ENCODE measurements at regions not wholly inside any gene's neighbourhood (a gene's known extent, or its start where the extent isn't known, plus 50 kb on each side); places are given as distances from the start of the nearest gene placed in this dataset.

DNA sequence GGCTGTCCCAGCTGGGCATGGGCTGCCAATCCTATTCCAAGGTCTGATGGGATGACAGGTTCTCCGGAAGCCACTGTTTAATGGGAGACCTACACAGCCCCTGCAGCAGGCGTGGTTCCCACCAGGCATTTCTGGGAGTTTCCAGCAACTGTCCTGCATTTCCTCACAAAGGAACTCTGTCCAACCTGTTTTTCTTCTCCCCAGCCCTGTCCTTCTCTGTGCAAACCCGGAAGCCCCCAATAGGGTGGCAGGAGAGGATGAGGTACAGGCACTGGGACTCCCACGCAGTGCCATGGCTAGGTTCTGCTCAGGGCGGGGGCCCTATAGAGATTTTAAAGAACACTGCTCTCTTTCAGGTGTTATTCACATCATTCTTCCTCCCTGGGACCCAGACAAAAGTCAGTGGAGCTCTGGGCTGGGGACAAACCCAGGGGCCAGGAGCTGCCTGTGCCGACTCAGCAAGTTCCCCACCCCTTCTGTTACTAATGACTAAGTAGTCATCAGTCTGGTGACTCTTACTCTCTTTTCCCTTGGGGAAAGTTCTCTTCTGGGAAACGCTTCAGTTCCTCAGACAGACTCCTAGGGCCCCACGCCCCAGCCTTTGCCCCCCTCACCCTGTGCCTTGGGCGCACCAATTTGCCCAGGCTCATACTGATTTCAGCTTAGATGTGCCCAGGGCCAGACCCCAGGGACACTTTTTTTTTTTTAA, 97.7 kb downstream of the CD47 start:
- H3K27ac ChIP-seq, result no peak overlapping the region
- TF ChIP-seq, protein P1, sequence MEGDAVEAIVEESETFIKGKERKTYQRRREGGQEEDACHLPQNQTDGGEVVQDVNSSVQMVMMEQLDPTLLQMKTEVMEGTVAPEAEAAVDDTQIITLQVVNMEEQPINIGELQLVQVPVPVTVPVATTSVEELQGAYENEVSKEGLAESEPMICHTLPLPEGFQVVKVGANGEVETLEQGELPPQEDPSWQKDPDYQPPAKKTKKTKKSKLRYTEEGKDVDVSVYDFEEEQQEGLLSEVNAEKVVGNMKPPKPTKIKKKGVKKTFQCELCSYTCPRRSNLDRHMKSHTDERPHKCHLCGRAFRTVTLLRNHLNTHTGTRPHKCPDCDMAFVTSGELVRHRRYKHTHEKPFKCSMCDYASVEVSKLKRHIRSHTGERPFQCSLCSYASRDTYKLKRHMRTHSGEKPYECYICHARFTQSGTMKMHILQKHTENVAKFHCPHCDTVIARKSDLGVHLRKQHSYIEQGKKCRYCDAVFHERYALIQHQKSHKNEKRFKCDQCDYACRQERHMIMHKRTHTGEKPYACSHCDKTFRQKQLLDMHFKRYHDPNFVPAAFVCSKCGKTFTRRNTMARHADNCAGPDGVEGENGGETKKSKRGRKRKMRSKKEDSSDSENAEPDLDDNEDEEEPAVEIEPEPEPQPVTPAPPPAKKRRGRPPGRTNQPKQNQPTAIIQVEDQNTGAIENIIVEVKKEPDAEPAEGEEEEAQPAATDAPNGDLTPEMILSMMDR (conservative IDR thresholded peaks at IDR 0.05), result no peak

DNA sequence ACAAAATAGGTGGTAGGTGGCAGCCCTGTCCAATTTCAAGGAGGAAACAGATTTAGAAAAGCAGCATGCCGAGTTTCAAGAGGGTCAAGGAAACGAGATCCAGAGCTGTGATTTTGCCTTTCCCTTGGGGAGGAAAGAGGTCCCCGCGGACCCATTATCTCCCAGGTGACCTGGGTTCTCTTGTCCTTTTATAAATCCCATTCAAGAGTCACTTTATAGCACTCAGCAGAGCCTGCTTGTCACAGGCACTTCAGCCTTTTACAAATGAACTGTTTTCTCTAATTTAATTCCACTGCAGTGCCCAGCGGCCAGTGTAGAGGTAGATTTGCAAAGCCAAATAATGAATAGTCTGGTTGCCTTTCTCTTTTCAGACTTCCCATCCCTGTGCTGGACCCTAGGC, 99.9 kb downstream of the CD47 start:
- TF ChIP-seq, protein P1 (conservative IDR thresholded peaks at IDR 0.05), result no peak
- H3K27ac ChIP-seq, result no peak overlapping the region

DNA sequence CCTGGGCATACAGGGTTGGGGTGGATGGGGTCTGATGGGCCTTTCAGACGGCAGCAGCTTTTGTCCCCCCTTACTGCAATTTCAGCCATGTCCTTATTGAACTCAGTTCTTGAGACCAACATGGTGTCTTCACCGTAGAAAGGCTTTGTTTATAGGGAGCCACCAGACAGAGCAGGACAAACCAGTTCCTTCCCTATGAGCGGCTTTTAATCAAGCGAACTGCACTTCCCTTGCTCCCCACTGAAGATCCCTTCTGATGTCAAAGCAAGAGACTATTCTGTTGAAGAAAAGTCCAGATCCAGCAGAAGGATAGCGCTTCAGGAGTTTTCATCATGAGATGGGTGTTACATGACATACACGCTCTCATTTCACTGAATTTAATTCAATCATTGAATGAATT, 100.4 kb downstream of the CD47 start:
- no peak overlapping the region for H3K27ac ChIP-seq
- TF ChIP-seq, protein P1 (conservative IDR thresholded peaks at IDR 0.05), result no peak

DNA sequence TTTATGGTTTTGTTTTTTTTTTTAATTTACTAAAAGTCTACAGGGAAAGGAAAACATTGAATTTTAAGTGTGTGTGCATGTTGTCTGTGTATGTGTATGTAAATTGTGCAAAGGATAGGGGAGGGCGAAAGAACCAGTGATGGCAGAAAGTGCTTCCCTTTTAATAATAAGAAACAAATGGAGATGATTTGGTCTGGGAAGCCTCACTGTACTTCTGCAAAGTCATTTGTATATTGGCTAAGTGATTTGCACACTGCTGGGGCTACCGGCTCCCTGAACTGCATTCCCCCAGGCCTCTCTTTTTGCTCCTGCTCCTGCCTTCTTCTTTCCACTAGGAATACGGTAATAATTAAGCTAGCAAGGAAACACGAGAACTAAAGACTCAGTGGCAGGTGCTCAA, 101.2 kb downstream of the CD47 start:
- TF ChIP-seq, protein P1 (conservative IDR thresholded peaks at IDR 0.05), result no peak
- no peak overlapping the region for H3K27ac ChIP-seq

DNA sequence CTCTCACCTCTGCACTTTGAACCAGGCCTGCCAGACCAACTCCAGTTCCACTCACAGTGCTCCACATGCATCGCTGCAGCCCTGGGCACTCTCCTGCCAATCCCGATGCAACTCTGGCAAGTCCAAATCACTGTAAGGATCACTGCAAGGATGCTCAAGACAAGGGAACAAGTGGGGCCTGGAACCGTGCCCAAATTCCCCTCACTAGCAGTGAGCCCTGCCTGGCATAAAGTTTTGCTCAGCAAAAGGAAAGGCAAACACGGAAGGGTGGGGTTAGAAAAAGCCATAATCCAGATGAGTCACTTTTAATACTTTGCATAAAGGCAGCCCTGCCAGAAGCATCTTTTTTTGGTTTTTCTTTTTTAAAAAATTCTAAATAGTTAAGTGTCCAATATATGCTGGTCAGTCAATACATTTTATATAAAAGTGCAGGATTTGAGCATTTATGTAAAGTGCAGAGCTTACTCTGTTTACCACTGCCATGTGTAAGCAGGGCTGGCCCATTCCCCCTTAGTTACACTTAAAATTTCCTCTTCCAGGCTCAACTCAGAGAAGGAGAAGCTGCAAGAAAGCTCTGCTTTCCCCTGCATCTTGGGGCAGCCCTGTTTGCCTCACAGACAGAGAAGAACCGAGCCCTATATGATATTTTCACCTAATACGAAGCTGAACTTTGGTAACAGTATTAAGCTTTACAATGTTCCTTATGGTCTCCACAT, 102.2 kb downstream of the CD47 start:
- no peak overlapping the region for H3K27ac ChIP-seq
- TF ChIP-seq, protein P1 (conservative IDR thresholded peaks at IDR 0.05), result no peak

DNA sequence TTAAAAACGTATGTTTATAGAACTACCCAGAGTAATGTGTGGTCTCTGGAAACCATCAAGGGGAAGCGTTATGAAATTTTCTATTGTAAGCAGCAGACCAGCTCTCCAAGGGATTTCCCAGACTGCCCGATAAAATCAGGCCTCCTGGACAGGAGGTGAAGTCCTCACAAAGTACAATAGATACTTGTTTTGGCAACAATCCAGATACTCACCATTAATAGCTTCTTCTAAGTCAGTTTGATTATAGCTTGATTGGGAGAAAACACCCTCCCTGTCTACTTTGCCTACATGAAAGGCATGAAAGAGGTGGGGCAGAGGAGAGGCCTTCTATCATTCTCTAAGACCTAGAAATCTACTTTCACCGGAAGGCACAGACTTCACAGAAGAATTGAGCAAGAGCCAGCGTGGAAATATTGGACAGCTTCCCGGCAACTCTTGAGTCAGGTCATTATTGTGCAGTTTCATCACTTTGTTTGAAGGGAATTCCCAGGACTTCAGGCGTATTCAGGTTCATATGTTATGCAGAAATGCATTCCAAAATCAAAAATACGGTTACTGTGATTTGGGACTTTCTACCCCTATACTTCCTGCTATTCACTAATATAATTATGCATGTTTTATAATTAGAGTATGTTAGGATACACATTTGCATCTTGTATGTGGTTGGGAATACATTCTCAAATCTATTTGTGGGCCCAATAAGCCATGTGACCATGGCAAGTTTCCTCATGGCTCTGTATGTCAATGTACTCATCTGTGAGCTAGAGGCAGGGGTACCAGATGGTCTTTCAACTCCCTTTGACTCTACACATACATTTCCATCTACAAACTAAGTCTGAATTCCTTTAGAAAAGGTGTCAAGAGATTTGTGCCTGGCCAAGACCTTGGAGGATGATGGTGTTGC, 103.5 kb downstream of the CD47 start:
- H3K27ac ChIP-seq, result peak overlapping the region; percentile 34
- TF ChIP-seq, protein P1 (conservative IDR thresholded peaks at IDR 0.05), result no peak

DNA sequence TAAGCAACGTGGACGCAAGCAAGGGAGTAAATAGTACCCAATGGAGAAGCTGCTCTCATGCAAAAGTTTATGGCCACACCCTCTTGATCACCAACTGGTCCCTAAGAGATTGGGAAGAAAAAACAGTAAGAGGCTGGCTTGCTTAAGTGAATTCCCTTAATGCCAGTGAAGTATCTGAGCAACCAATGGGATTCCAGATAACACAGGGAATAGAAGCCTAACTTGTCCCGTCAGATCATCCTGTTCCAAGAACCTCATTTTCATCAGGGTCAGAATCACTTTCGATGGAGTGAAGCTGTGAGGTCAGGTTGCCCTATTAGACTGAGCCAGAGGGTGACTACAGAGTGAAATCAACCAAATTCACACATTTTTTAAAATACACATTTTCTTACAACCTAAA, 104.3 kb downstream of the CD47 start:
- TF ChIP-seq, protein P1 (conservative IDR thresholded peaks at IDR 0.05), result no peak

More for the DNA sequence above, 104.3 kb downstream of the CD47 start:
- H3K27ac ChIP-seq, result peak overlapping the region; percentile 34

All from VCaP (cell line).